ENCODE measurements at regions not wholly inside any gene's neighbourhood (a gene's known extent, or its start where the extent isn't known, plus 50 kb on each side); places are given as distances from the start of the nearest gene placed in this dataset.

- H3K9me3 Mint-ChIP-seq: no peaks in the 10 kb centered on the region
- Histone ChIP-seq H3K4me3 (no peak overlapping the region), H3K4me1 (ENCODE audit: insufficient read depth) (0 out of 2 replicates have a peak, but pooled peaks cover 6% of the 10 kb centered on the region), H3K27ac (ENCODE audit: low read depth) (no peak overlapping the region), H2AFZ (no peak overlapping the region), H3K36me3 (ENCODE audit: insufficient read depth) (no peaks in the 10 kb centered on the region), H3K27me3 (ENCODE audit: insufficient read depth) (no peaks in the 10 kb centered on the region), H4K20me1 (replicated peaks; ENCODE audit: insufficient read depth) (no peaks in the 10 kb centered on the region), H3K79me2 (replicated peaks; ENCODE audit: insufficient read depth) (no peaks in the 10 kb centered on the region), H3K9me2 (ENCODE audit: insufficient read depth) (no peaks in the 10 kb centered on the region), H3K4me2 (no peak overlapping the region), H3F3A (replicated peaks; ENCODE audit: low read depth) (no peaks in the 10 kb centered on the region)
- H3K27me3 Mint-ChIP-seq (ENCODE audit: insufficient read depth, low read depth, poor library complexity): no peaks in the 10 kb centered on the region
- H3K4me1 Mint-ChIP-seq: peaks cover 6% of the 10 kb centered on the region
- DNase-seq (ENCODE audit: low spot score) (no peak), ATAC-seq (no peak)
- H3K4me3 Mint-ChIP-seq: no peak overlapping the region
- no peak overlapping the region for H3K27ac Mint-ChIP-seq
- TF ChIP-seq REST (IDR thresholded peaks at IDR 0.05; ENCODE audit: unreplicated experiment): no peak
- TF ChIP-seq EZH2 (IDR thresholded peaks at IDR 0.05; ENCODE audit: low read depth, unreplicated experiment): no peak
- TF ChIP-seq ZNF331 (CRISPR knock-in tag; IDR thresholded peaks at IDR 0.05; ENCODE audit: low read depth): no peak
- no peak for TF ChIP-seq NANOG (IDR thresholded peaks at IDR 0.05; ENCODE audit: borderline replicate concordance)
- no peak for TF ChIP-seq POLR2AphosphoS5 (IDR thresholded peaks at IDR 0.05; ENCODE audit: low read depth)
- no peak for TF ChIP-seq CTCF (conservative IDR thresholded peaks at IDR 0.05; ENCODE audit: low read depth in 2 of 2)
- TF ChIP-seq EZH2phosphoT487 (IDR thresholded peaks at IDR 0.05; ENCODE audit: unreplicated experiment): no peak
- TF ChIP-seq JUNB (IDR thresholded peaks at IDR 0.05; ENCODE audit: unreplicated experiment): no peak
- no peak for TF ChIP-seq CREB1 (CRISPR knock-in tag; IDR thresholded peaks at IDR 0.05; ENCODE audit: low read depth)
- no peak for TF ChIP-seq STAT1 (IDR thresholded peaks at IDR 0.05; ENCODE audit: unreplicated experiment)
- no peak for TF ChIP-seq ZNF462 (CRISPR knock-in tag; IDR thresholded peaks at IDR 0.05)
- TF ChIP-seq ZNF114 (CRISPR knock-in tag; IDR thresholded peaks at IDR 0.05): no peak
- no peak for TF ChIP-seq ETS1 (IDR thresholded peaks at IDR 0.05)
- no peaks in the 10 kb centered on the region for H3K36me3 Mint-ChIP-seq (ENCODE audit: low read depth)
Observed at GRCh38 chr9:90476058-90476457, 166.6 kb downstream of the DIRAS2 start.

All from GM23338 (cell line).